Stomach smooth muscle (tissue), 2 donors: ENCODE measurements at regions not wholly inside any gene's neighbourhood (a gene's known extent, or its start where the extent isn't known, plus 50 kb on each side); places are given as distances from the start of the nearest gene placed in this dataset.

Experiments used
- H3K27ac ChIP-seq: one replicate; pipeline ENCODE4 v1.7.0; 2013; ENCODE audit warnings: mild to moderate bottlenecking, low read length, inconsistent platforms
- H3K27me3 ChIP-seq, 2 donors: one replicate each; pipeline ENCODE4 v1.7.0; 2013; ENCODE audit warnings: low read length in 2 of 2; ENCODE audit not compliant: insufficient read depth in 2 of 2, control insufficient read depth in 1 of 2
- H3K36me3 ChIP-seq, 2 donors: one replicate each; pipeline ENCODE4 v1.7.0; 2013; ENCODE audit warnings: low read length in 2 of 2; ENCODE audit not compliant: control insufficient read depth in 2 of 2, insufficient read depth in 2 of 2
- H3K4me1 ChIP-seq: one replicate; pipeline ENCODE4 v1.7.0; 2013; ENCODE audit warnings: low read length; ENCODE audit not compliant: control insufficient read depth, insufficient read depth
- H3K4me3 ChIP-seq, 2 donors: one replicate each; pipeline ENCODE4 v1.7.0; 2013; ENCODE audit warnings: low read length in 2 of 2
- H3K9ac ChIP-seq, 2 donors: one replicate each; pipeline ENCODE4 v1.7.0; 2013; ENCODE audit warnings: low read length in 2 of 2, mild to moderate bottlenecking in 1 of 2
- H3K9me3 ChIP-seq, 2 donors: one replicate each; pipeline ENCODE4 v1.7.0; 2013; ENCODE audit warnings: low read length in 2 of 2; ENCODE audit not compliant: control insufficient read depth in 2 of 2
- donor health status: healthy.
- donor health status: Pancreatic carcinoma.

- H3K27ac ChIP-seq, result no peak overlapping the region
- no peak overlapping the region for H3K4me3 ChIP-seq
- H3K9me3 ChIP-seq, result no peaks in the 10 kb centered on the region
Observed at GRCh38 chr3:135706758-135707375, 258.7 kb upstream of the PPP2R3A start.

GRCh38 chr3:135719449-135719848, 246.1 kb upstream of the PPP2R3A start:
- H3K27me3 ChIP-seq, result no peaks in the 10 kb centered on the region
- no peak overlapping the region for H3K9ac ChIP-seq
- no peaks in the 10 kb centered on the region for H3K4me1 ChIP-seq
- no peaks in the 10 kb centered on the region for H3K36me3 ChIP-seq
- no peak overlapping the region for H3K27ac ChIP-seq
- no peak overlapping the region for H3K4me3 ChIP-seq
- H3K9me3 ChIP-seq, result peaks cover 2 to 7% of the 10 kb centered on the region in 2 donors

More at GRCh38 chr3:135706758-135707375, 258.7 kb upstream of the PPP2R3A start:
- no peak overlapping the region for H3K9ac ChIP-seq
- H3K36me3 ChIP-seq, result no peaks in the 10 kb centered on the region
- H3K4me1 ChIP-seq, result no peaks in the 10 kb centered on the region
- H3K27me3 ChIP-seq, result no peaks in the 10 kb centered on the region

GRCh38 chr3:135728007-135728721, 237.4 kb upstream of the PPP2R3A start:
- Histone ChIP-seq H3K4me3 (no peak overlapping the region), H3K9ac (no peak overlapping the region), H3K4me1 (no peaks in the 10 kb centered on the region), H3K9me3 (peaks cover 6 to 12% of the 10 kb centered on the region in 2 donors), H3K27ac (no peak overlapping the region), H3K36me3 (no peaks in the 10 kb centered on the region), H3K27me3 (no peaks in the 10 kb centered on the region)

GRCh38 chr3:135731546-135731945, 234.0 kb upstream of the PPP2R3A start:
- Histone ChIP-seq H3K4me1 (no peaks in the 10 kb centered on the region), H3K27me3 (no peaks in the 10 kb centered on the region), H3K27ac (no peak overlapping the region), H3K9ac (no peak overlapping the region), H3K4me3 (no peak overlapping the region), H3K36me3 (no peaks in the 10 kb centered on the region), H3K9me3 (peaks cover 4 to 5% of the 10 kb centered on the region in 2 donors)

- H3K36me3 ChIP-seq, result no peaks in the 10 kb centered on the region
- no peaks in the 10 kb centered on the region for H3K4me1 ChIP-seq
- H3K9ac ChIP-seq, result no peak overlapping the region
- H3K4me3 ChIP-seq, result no peak overlapping the region
- H3K27ac ChIP-seq, result no peak overlapping the region
- H3K9me3 ChIP-seq, result peaks cover 9 to 12% of the 10 kb centered on the region in 2 donors
- no peaks in the 10 kb centered on the region for H3K27me3 ChIP-seq
Observed at GRCh38 chr3:135736740-135737139, 228.8 kb upstream of the PPP2R3A start.

- H3K9ac ChIP-seq, result no peak overlapping the region
- H3K36me3 ChIP-seq, result no peaks in the 10 kb centered on the region
- H3K27me3 ChIP-seq, result no peaks in the 10 kb centered on the region
- H3K4me3 ChIP-seq, result no peak overlapping the region
- H3K27ac ChIP-seq, result no peak overlapping the region
- H3K9me3 ChIP-seq, result peaks cover 7 to 9% of the 10 kb centered on the region in 2 donors
- H3K4me1 ChIP-seq, result no peaks in the 10 kb centered on the region
Observed at GRCh38 chr3:135739779-135740178, 225.7 kb upstream of the PPP2R3A start.

- no peak overlapping the region for H3K27ac ChIP-seq
- no peaks in the 10 kb centered on the region for H3K27me3 ChIP-seq
- H3K4me1 ChIP-seq, result no peaks in the 10 kb centered on the region
- H3K36me3 ChIP-seq, result no peaks in the 10 kb centered on the region
- no peak overlapping the region for H3K4me3 ChIP-seq
- H3K9me3 ChIP-seq, result peaks cover 7 to 9% of the 10 kb centered on the region in 2 donors
- no peak overlapping the region for H3K9ac ChIP-seq
Observed at GRCh38 chr3:135740211-135740610, 225.3 kb upstream of the PPP2R3A start.

- H3K27ac ChIP-seq, result no peak overlapping the region
- no peak overlapping the region for H3K4me3 ChIP-seq
- H3K9ac ChIP-seq, result no peak overlapping the region
- peaks cover 7 to 9% of the 10 kb centered on the region in 2 donors for H3K9me3 ChIP-seq
- no peaks in the 10 kb centered on the region for H3K4me1 ChIP-seq
- no peaks in the 10 kb centered on the region for H3K36me3 ChIP-seq
- no peaks in the 10 kb centered on the region for H3K27me3 ChIP-seq
Observed at GRCh38 chr3:135740751-135741150, 224.8 kb upstream of the PPP2R3A start.

GRCh38 chr3:135751991-135752390, 213.5 kb upstream of the PPP2R3A start:
- Histone ChIP-seq H3K9ac (no peak overlapping the region), H3K9me3 (peaks cover 0 to 3% of the 10 kb centered on the region in 2 donors), H3K4me3 (no peak overlapping the region), H3K27ac (no peak overlapping the region), H3K27me3 (peaks cover 0 to 2% of the 10 kb centered on the region in 2 donors), H3K4me1 (no peaks in the 10 kb centered on the region), H3K36me3 (no peaks in the 10 kb centered on the region)

GRCh38 chr3:135752851-135753250, 212.7 kb upstream of the PPP2R3A start:
- Histone ChIP-seq H3K36me3 (no peaks in the 10 kb centered on the region), H3K9me3 (peaks cover 0 to 5% of the 10 kb centered on the region in 2 donors), H3K27me3 (peaks cover 0 to 2% of the 10 kb centered on the region in 2 donors), H3K9ac (no peak overlapping the region), H3K27ac (no peak overlapping the region), H3K4me1 (no peaks in the 10 kb centered on the region), H3K4me3 (no peak overlapping the region)

- no peak overlapping the region for H3K4me3 ChIP-seq
- H3K36me3 ChIP-seq, result no peaks in the 10 kb centered on the region
- H3K9me3 ChIP-seq, result peaks cover 0 to 5% of the 10 kb centered on the region in 2 donors
- H3K4me1 ChIP-seq, result no peaks in the 10 kb centered on the region
- peaks cover 0 to 2% of the 10 kb centered on the region in 2 donors for H3K27me3 ChIP-seq
- H3K9ac ChIP-seq, result no peak overlapping the region
- H3K27ac ChIP-seq, result no peak overlapping the region
Observed at GRCh38 chr3:135753506-135753905, 212.0 kb upstream of the PPP2R3A start.
